Activated B cell treated with CpG ODN at 0.5 μM for 24 hours (primary cell): ENCODE measurements at regions not wholly inside any gene's neighbourhood (a gene's known extent, or its start where the extent isn't known, plus 50 kb on each side); places are given as distances from the start of the nearest gene placed in this dataset.

ENCODE experiments used
- ATAC-seq: fragments of 200-7000 bp; cut with Tn5 transposase; one replicate; pipeline ENCODE4 v1.10.0; 2021; ENCODE audit warnings: low read depth, mild to moderate bottlenecking, moderate library complexity
- CTCF ChIA-PET: fragments of 350-600 bp; sonication (Branson Sonifier 250); formaldehyde crosslinking; loops from one replicate; lab custom pipeline; 2021; ENCODE audit warnings: antibody characterized with exemption; lab: Charles Lee
- POLR2A ChIA-PET: fragments of 350-600 bp; sonication (Branson Sonifier 250); formaldehyde crosslinking; loops from one replicate; lab custom pipeline; 2021; ENCODE audit warnings: antibody characterized with exemption; lab: Charles Lee
- DNase-seq: peaks from one replicate; pipeline ENCODE4 v3.0.0; 2022
- H3K27ac Mint-ChIP-seq: one replicate; pipeline ENCODE4 v1.8.0; 2020; ENCODE audit warnings: mixed read lengths
- H3K27me3 Mint-ChIP-seq: one replicate; pipeline ENCODE4 v1.8.0; 2021; ENCODE audit warnings: mixed read lengths
- H3K36me3 Mint-ChIP-seq: one replicate; pipeline ENCODE4 v1.8.0; 2021; ENCODE audit warnings: low read depth, mixed read lengths
- H3K4me1 Mint-ChIP-seq: one replicate; pipeline ENCODE4 v1.8.0; 2021; ENCODE audit warnings: mixed read lengths
- H3K4me3 Mint-ChIP-seq: one replicate; pipeline ENCODE4 v1.8.0; 2020; ENCODE audit warnings: mild to moderate bottlenecking, mixed read lengths
- H3K9me3 Mint-ChIP-seq: one replicate; pipeline ENCODE4 v1.8.0; 2020; ENCODE audit warnings: mixed read lengths
- CTCF ChIP-seq: fragments of 200-600 bp; IDR thresholded peaks from one replicate; pipeline ENCODE4 v1.8.0; 2022; ENCODE audit warnings: antibody characterized with exemption, mild to moderate bottlenecking
- intact Hi-C: fragments of 100-400 bp; cut with micrococcal nuclease; formaldehyde crosslinking; loops from one replicate; pipeline ENCODE4 v1.15.1; 2024

- H3K4me1 Mint-ChIP-seq: peaks cover 22% of the 10 kb centered on the region
- intact Hi-C loops: no loop called here
- POLR2A ChIA-PET: no interaction called here
- no peaks in the 10 kb centered on the region for H3K36me3 Mint-ChIP-seq
- H3K27me3 Mint-ChIP-seq: peaks cover 11% of the 10 kb centered on the region
- CTCF ChIA-PET: interaction anchor here (0.7 to 3.2 kb wide), 4 partner anchors 206 to 638 kb away, joined by 3 to 19 read pairs (median 4); no protein-coding TSS in a partner anchor
- ATAC-seq (no peak), DNase-seq (no peak)
- H3K4me3 Mint-ChIP-seq: no peak overlapping the region
- H3K9me3 Mint-ChIP-seq: no peaks in the 10 kb centered on the region
- H3K27ac Mint-ChIP-seq: no peak overlapping the region
- no peak for TF ChIP-seq CTCF
Measured at GRCh38 chr6:799769-800168, 106.8 kb upstream of the EXOC2 start.

- intact Hi-C loops: loop anchor here (1.0 kb wide), 4 partner anchors 539 to 639 kb away; no protein-coding TSS in a partner anchor
- peaks cover 23% of the 10 kb centered on the region for H3K27me3 Mint-ChIP-seq
- H3K36me3 Mint-ChIP-seq: no peaks in the 10 kb centered on the region
- no peak for DNase-seq
- H3K4me1 Mint-ChIP-seq: peaks cover 13% of the 10 kb centered on the region
- POLR2A ChIA-PET: no interaction called here
- CTCF ChIA-PET: interaction anchor here (0.8 to 3.2 kb wide), 9 partner anchors 9 to 638 kb away, joined by 3 to 19 read pairs (median 7); no protein-coding TSS in a partner anchor
- peak; percentile 50 for ATAC-seq
- no peak overlapping the region for H3K27ac Mint-ChIP-seq
- peak; percentile 91 for TF ChIP-seq CTCF
- H3K4me3 Mint-ChIP-seq: no peak overlapping the region
- H3K9me3 Mint-ChIP-seq: no peaks in the 10 kb centered on the region
Measured at GRCh38 chr6:797479-798077, 104.6 kb upstream of the EXOC2 start.

- ATAC-seq (no peak), DNase-seq (no peak)
- Mint-ChIP-seq H3K4me1 (no peaks in the 10 kb centered on the region), H3K9me3 (no peaks in the 10 kb centered on the region), H3K4me3 (no peak overlapping the region), H3K27ac (no peak overlapping the region), H3K36me3 (peaks cover 1% of the 10 kb centered on the region), H3K27me3 (peaks cover 29% of the 10 kb centered on the region)
- no peak for TF ChIP-seq CTCF
- ChIA-PET CTCF (interaction anchor here (0.9 to 1.0 kb wide), 2 partner anchors 202 to 601 kb away, joined by 3 to 4 read pairs; no protein-coding TSS in a partner anchor), POLR2A (no interaction called here)
- intact Hi-C loops: no loop called here
Measured at GRCh38 chr6:795046-795685, 102.2 kb upstream of the EXOC2 start.

GRCh38 chr6:793261-793660, 100.3 kb upstream of the EXOC2 start:
- TF ChIP-seq CTCF: no peak
- peaks cover 1% of the 10 kb centered on the region for H3K36me3 Mint-ChIP-seq
- no peaks in the 10 kb centered on the region for H3K9me3 Mint-ChIP-seq
- H3K27me3 Mint-ChIP-seq: peaks cover 35% of the 10 kb centered on the region
- H3K4me1 Mint-ChIP-seq: peaks cover under 1% of the 10 kb centered on the region
- H3K27ac Mint-ChIP-seq: no peak overlapping the region
- ATAC-seq (no peak), DNase-seq (no peak)
- intact Hi-C loops: no loop called here
- H3K4me3 Mint-ChIP-seq: no peak overlapping the region
- ChIA-PET CTCF (no interaction called here), POLR2A (no interaction called here)

GRCh38 chr6:792662-793061, 99.7 kb upstream of the EXOC2 start:
- TF ChIP-seq CTCF: no peak
- H3K27ac Mint-ChIP-seq: no peak overlapping the region
- intact Hi-C loops: no loop called here

More at GRCh38 chr6:792662-793061, 99.7 kb upstream of the EXOC2 start:
- ChIA-PET CTCF (no interaction called here), POLR2A (no interaction called here)
- Mint-ChIP-seq H3K27me3 (peaks cover 33% of the 10 kb centered on the region), H3K36me3 (peaks cover 1% of the 10 kb centered on the region), H3K9me3 (no peaks in the 10 kb centered on the region), H3K4me3 (no peak overlapping the region), H3K4me1 (peaks cover 6% of the 10 kb centered on the region)
- DNase-seq (no peak), ATAC-seq (no peak)
